CD4-positive, alpha-beta T cell treated with Interleukin-4 for 1 hour (primary cell): ENCODE measurements at regions not wholly inside any gene's neighbourhood (a gene's known extent, or its start where the extent isn't known, plus 50 kb on each side); places are given as distances from the start of the nearest gene placed in this dataset.
A peak's percentile ranks its signal among the peaks of the same experiment; 100 is the strongest.
"Not testable (repeated sequence)": the region's sequence is repeated elsewhere in the genome, so short reads cannot be mapped to it uniquely, and the experiment has no call there.

Experiments used
- DNase-seq, 2 donors: peaks; one replicate each; pipeline ENCODE4 v3.0.0-alpha.2; 2020 to 2022

DNA sequence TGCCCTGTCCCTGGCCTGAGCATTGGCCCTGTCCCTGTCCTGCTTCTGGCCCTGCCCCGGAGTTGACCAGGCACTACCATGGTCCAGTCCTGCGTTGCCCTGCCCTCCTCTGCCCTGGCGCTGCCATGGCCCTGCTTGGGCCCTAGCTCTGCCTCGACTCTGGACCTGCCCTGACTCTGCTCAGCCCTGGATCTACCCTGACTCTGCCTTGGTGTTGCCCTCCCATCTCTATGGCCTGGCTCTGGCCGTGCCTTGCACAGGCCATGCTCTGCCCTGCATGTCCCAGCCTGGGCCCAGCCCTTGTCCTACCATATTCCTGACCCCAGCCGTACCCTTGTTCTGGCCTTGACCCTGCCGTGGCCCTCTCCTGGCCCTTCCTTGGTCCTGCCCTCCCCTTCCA is 235.7 kb downstream of the GOLGA6L6 start:
- not testable (repeated sequence) for DNase-seq

DNA sequence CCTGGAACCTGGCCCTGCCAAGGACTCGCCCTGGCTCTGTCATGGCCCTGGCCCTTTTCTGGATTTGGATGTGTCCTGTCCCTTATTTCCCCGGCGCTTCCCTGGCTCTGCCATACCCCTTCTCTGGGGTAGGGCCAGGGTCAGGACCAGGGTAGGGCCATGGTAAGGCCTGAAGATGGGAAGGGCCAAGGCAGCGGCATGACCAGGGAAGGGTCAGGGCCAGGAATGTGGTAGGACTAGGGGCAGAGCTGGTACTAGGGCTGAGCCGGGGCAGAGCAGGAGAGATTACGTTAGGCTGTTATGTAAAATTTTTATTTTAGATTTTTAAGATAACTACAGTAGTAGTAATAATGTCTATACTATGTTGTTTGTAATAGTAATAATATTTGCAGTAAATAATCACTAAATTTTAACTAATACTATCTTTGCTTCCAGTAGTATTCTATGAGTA is 236.6 kb downstream of the GOLGA6L6 start:
- DNase-seq: not testable (repeated sequence)

DNA sequence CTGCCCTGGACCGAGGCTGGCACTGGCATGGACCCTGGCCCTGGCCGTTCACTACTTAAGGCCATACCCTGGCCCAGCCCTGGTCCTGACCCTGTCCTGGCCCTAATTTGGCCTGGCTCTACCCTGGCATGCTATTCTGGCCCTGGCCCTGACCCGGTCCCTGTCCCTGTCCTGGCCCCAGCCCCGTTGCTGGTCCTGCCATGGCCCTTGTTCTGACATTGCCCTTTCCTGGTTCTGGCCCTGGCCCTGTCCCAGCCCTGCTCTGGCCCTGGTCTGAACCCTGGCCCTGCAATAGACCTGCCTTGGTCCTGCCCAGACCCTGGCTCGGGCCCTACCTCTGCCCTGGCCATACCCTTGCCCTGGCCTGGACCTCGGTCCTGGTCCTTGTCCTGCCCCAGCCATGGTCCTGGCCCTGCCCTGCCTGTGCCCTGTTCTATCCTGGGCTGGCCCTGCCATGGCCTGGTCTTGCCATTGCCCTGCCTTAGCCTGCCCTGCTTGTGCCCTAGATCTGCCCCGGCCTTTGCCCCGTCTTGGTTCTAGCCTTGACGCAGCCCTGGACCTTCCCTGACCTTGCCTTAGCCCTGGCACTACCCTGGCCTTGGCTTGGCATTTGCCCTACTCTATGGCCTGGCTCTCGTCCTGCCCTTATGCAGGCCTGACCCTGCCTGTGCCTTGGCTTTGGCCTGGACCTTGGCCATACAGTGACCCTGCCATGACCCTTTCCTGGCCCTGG is 237.2 kb downstream of the GOLGA6L6 start:
- not testable (repeated sequence) for DNase-seq

DNA sequence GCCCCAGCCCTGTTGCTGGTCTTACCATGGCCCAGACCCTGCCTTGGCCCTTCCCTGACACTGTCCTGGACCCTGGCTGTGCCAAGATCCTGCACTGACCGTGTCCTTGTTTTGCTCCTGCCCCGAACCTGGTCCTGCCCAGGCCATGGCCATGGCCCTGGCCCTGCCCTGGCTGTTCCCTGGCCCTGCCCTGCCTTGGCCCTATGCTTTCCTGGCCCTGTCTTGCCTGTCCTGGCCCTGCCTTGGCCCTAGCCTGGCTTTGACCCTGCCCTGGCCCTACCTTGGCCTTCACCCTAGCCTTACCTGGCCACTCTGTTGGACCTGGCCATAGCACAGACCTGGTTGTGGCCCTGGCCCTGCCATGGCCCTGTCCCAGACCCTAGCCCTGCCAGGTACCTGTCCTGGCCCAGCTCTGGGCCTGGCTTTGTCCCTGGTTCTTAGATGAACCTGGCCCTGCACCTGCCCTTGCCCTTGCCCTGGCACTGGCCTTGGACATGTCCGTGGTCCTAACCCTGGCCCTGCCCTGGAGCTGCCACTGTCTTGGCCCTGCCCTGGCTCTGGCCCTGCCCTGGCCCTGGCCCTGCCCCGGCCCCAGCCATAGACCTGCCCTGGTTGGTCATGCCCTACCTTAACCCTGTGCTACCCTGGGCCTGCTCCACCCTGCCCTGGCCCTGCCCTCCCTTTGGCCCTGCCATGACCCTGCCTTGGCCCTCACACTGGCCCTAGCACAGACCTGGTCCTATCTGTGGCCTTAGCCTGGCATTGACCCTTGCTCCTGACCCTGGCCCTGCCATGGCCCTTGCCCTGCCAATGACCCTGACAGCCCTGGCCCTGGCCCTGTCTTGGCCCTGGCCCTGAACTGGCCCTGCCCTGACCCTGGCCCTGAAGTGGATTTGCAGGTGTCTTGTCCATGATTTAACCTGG is 238.1 kb downstream of the GOLGA6L6 start:
- not testable (repeated sequence) for DNase-seq

DNA sequence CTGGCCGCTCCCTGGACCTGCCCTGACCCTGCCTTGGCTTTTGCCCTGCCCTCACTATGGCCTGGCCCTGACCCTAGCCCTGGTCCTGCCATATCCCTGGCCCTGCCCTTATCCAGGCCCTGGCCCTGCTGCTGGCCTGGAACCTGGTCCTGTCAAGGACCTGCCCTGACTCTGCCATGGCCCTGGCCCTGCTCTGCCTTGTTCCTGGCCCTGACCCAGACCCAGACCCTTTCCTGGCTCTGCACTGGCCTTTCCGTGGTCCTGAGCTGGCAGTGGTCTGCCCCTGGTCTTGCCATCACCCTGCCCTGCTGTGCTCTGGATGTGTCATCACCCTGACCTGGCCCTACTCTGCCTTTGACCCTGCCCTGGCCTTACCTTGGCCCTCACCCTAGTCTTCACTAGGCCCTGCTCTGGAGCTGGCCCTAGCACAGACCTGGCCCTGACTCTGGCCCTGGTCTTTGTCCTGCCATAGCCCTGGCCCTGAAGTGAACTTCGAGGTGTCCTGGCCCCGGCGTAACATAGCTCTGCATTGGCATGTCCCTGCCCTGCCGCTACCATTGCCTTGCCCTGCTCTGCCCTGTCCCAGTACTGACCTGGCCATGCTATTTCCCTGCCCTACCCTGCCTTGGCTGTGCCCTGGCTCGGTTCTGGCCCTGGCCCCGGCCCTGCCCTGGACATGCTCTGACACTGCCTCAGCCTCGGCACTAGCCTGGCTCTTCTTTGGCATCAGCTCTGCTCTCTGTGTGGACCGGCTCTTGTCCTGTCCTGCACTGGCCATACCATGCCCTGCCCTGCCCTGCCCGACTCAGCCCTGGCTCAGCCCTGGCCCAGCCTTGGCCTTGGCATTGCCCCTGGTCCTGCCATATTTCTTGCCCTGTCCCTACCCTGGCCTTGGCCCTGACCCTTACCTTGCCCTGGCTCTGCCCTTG is 239.2 kb downstream of the GOLGA6L6 start:
- DNase-seq: peak in 1 of 2 donors; percentile 11

DNA sequence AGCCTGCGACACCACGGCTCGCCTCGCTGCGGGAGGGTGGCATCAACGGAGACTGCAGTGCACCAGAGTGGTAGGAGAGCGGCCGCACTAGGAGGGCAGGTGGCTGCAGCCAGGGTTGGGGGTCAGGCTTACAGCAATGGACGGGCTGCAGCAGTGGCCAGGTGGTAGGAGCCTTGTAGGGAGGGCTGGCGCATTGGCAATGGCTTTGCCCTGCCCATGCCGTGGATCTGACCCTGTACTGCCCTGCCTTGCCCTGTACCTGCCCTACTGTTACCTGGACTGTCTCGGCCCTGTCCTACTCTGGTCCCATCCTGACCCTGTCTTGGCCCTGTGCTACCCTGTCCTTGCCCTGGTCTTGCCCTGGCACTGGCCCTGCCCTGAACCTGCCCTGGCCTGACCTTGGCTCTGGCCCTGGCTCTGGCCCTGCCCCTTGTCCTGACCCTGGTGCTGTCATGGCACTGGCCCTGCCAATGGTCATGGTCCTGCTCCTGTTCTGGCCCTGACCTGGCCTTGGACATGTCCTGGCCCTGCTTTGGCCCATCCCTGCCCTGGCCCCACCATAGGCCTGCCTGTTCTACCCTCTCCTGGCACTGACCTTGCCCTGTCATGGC is 240.0 kb downstream of the GOLGA6L6 start:
- peak in 1 of 2 donors; percentile 16 for DNase-seq

DNA sequence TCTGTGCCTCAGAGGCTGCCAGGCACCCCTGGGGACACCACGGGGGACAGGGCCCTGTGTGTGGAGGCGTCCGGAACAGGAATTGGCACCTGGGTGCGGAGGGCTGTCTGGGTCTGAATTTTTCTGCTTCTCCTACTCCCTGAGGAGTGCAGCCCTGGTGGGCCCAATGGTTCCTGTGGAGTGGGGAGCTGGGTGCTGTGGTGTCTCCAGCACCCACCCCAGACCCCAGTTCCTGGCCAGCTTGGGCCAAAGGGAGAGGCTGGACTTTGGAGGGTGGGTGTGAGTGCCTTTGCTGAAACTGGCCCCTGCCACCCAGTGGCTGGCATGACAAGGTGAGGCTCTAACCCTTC is 240.6 kb downstream of the GOLGA6L6 start:
- not testable (repeated sequence) for DNase-seq

DNA sequence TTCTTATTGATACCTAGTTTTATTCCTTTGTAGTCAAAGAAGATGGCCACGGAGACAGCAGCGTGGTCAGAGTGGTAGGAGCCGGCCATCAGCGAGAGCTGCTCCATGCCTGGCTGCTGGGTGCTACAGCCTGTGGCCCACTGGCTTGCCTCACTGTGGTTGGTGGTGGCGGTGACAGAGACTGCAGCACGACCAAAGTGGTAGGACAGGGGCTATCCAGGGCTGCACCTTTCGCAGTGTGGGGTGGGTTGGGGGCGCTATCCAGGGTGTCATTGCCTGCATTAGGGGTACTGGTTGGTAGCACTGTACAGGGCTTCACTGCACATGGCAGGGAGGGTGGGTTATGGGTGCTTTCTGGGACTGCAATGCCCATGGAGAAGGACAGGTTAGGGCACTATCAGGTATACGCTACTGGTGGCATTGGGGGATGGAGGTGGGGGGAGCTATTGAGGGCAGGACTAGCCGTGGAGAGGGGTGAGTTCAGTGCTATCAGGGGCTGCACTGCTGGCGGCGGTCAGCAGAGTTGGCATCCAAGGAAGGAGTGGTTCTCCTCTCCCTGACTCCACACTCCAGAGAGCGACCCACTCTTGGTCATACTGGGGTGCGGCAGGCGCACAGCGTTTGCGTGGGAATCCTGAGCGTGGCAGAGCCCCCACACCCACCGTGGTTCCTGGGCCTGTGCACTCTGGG is 241.1 kb downstream of the GOLGA6L6 start:
- not testable (repeated sequence) for DNase-seq

DNA sequence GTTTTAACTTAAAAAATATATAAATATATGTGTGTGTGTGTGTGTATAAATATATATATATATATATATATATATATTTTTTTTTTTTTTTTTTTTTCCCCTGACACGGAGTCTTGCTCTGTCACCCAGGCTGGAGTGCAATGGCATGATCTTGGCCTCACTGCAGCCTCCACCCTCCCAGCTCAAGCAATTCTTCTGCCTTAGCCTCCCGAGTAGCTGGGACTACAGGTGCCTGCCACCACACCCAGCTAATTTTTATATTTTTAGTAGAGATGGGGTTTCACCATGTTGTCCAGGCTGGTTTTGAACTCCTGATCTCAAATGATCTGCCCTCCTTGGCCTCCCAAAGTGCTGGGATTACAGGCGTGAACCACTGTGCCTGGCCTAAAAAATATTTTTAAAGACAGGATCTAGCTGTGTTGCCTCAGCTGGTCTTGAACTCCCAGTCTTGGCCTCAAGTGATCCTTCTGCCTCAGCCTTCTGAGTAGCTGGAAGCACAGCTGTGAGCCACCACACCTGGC is 243.9 kb downstream of the GOLGA6L6 start:
- DNase-seq: not testable (repeated sequence)

DNA sequence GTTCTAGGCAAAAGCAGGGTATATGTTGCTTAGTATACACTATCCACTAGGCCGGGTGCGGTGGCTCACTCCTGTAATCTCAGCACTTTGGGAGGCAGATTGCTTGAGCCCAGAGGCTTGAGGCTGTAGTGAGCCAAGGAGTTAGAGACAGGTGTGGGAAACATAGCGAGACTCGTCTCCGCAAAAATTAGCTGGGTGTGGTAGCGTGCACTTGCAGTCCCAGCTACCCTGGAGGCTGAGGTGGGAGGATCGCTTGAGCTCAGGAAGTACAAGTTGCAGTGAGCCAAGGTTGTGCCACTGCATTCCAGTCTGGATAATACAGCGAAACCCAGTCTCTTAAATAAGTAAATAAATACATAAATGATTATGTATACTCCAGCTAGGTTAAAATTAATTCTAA is 245.3 kb downstream of the GOLGA6L6 start:
- not testable (repeated sequence) for DNase-seq

DNA sequence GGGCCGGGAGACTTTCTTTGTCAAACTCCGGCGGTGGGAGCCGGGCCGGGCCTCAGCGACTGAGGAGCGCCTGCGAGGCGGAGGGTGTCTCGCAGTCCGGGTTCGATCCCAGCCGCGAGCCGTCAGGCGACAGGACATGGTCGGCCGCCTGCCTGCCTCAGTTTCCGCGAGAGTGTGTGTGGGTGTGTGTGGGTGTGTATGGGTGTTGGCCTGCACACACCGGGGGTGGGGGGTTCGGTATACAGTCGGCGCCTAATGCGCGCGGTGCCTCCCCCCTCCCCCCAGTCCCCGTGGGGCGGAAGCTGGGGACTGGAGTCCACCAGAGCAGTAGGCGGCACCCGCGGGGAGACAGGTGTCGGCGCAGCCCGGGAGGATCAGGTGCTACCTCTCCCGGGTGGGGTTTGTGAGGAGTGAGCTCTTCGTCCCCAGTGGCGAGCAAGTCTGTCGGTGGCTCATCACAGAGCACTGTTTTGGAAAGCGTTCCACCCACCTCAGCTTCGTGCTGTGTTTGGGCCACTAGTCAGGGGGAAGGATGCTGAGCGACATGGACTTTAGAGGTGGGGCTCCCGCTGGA is 246.3 kb downstream of the GOLGA6L6 start:
- DNase-seq: no peak

DNA sequence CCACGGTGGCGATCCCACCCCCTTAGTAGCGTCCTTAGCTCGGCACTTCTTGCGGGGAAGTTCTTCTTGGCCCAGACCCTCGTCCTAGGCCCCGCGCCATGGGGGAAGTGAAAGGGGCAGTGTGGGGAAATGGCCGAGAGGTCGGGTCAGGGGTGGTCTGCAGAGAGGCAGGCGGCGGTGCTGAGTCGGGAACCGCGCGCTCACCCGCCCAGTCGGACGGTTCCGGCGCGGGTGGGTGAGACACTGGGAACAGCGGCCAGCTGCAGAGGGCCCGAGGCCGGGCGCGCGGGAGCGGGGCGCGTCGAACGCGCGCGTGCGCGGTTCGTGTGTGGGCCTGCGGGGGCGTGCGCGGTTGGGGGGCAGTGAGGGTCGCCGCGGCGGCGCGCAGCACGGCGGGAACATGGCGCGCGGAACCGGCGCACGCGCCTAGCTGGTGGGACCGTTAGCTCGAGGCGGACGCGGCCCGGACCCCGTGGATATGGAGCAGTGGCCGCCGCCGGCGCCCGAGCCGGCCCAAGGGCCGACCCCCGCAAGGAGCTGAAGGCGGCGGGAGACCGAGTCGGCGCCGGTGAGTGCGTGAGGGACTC is 246.9 kb downstream of the GOLGA6L6 start:
- peak in 1 of 2 donors; percentile 11 for DNase-seq

DNA sequence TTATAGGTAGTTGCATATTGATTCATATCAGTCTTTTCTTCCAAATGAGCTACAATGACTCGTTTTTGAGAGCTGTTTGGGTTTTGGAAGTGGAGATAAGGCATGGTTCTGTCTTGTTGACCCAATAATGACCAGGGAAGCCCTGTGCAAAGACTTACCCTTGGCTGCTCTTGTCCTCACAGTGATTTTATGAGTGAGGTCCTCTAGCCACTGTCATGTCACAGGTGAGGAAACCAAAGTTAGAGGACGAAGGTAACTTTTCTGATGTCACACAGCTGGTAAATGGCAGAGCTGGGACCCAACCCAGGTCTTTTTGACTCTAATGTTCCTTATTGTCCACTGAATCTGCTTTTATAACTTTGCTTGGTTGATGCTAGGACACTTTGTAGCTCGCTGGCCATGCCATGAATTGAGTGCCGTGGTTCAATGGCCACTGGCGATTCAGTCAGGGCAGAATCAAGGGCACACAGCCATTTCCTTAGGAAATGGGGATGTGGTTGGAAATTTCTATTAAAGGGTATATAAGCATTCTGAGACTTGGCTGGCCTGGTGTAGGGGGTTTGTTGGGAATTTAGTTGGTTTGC is 249.1 kb downstream of the GOLGA6L6 start:
- not testable (repeated sequence) for DNase-seq

DNA sequence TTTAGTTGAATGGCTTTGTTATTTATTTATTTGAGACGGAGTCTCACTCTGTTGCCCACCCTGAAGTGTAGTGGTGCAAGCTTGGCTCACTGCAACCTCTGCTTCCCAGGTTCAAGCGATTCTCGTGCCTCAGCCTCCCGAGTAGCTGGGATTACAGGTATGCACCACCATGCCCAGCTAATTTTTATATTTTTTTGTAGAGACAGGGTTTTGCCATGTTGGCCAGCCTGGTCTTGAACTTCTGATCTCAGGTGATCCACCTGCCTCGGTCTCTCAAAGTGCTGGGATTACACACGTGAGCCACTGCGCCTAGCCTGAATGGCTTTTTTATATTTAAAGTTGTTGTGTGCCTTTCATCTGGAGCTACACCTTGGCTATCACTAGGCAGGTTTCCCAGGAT is 250.0 kb downstream of the GOLGA6L6 start:
- DNase-seq: peak in 1 of 2 donors; percentile 10

DNA sequence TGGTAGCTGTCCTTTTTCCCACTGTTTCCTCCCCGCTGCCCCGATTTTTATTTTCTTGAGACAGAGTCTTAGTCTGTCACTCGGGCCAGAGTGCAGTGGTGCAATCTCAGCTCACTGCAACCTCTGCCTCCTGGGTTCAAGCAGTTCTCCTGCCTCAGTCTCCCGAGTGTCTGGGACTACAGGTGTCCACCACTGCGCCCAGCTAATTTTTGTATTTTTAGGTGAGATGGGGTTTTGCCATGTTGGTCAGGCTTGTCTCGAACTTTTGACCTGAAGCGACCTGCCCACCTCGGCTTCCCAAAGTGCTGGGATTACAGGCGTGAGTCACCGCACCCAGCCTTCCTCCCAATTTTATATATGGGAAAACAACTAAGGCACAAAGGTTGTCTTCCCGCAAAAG is 251.0 kb downstream of the GOLGA6L6 start:
- DNase-seq: not testable (repeated sequence)

DNA sequence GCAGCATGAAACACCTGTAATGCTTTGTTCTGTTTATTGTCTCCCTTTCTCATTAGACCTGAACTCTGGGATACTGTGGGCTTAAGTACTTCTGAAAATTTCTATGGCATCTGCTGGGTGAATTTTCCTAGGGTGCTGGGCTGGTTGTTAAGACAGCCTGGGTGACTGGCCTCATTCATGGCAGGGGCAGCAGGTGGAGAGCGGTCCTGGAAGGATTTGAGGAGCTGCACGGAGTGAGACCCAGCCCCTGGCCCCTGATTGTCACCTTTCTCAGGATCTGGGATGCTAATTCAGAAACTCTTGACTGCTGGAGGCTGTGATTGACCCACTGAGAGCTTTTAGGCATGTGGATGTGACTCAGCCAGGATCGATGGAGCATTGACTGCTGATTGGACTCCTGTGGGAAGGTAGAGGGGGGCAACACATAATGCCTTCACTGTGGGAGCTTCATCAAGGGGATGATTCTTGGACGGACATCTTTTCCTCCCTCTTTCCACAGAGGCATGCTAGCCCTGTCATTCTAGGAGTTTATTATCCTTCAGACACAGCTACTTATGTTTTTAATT is 252.0 kb downstream of the GOLGA6L6 start:
- peak in 1 of 2 donors; percentile 10 for DNase-seq

DNA sequence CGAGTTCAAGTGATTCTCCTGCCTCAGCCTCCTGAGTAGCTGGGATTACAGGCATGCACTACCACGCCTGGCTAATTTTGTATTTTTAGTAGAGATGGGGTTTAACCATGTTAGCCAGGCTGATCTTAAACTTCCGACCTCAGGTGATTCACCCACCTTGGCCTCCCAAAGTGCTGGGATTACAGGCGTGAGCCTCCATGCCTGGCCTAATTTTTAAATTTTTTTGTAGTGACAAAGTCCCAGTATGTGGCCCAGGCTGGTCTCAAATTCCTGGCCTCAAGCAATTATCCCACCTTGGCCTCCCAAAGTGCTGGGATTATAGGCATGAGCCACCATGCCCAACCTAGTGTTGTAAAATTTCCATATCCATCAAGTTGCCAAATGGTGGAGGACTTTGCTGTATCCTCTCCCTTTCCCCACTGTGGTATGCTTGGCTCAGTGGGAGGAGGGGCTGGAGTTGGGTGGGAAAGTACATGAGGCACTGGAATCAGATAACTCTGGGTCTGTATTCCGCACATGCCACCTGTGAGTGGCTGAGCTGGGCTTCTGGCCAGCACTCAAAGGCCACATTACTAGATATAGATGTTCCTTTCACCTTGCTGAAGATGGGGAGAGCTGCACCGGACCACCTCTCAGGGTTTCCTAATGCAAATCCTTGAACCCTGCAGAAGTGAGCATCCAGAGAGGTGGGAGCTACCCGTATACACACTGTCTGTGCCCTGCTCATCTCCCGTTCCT is 252.6 kb downstream of the GOLGA6L6 start:
- not testable (repeated sequence) for DNase-seq

DNA sequence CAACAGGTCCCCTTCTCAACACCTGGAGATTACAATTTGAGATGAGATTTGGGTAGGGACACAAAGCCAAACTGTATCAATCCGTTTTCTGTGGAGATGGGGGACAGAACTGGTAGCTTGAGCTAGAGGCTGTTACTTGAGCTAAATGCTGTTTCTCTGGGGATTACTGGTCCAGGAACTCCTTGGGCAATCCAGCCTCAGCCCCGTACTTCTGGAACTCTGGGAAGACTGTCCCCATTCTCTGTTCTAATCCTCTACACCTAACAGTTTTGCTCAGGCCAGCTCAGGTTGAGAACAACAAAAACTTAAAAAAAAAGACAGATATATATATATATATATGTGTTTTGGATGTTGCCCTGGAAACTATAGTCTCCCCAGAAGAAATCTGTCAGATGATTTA is 255.0 kb downstream of the GOLGA6L6 start:
- DNase-seq: not testable (repeated sequence)

DNA sequence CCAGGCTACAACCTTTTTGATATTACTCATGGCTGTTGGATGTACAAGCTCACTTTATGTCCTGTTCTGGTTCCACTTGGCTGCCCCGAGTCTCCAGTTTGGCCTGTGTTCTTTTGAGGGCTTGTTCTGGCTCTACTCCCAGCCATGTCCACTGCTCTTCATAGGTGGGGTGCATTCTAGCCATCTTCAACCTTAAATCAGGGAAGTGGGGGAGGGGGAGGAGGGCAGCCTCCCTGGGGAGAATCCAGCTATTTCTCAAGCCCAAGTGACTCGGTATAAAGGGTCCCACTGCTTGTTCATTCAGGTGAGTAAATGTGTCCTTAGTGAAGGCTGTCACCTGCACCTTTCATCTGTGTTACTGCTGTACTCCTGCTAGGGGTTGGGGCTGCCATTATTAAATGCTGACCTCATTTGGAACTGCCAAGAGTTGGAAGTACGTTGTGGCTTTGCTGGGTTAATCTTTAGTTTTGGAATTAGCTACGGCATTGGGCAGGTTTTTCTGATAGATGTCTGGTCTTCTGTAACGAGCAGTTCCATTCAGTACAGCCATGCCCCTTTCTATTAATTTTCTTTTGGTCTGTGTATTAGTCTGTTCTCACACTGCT is 255.8 kb downstream of the GOLGA6L6 start:
- not testable (repeated sequence) for DNase-seq
